CD4-positive, alpha-beta T cell treated with Interleukin-15 for 1 hour (primary cell): ENCODE measurements at regions not wholly inside any gene's neighbourhood (a gene's known extent, or its start where the extent isn't known, plus 50 kb on each side); places are given as distances from the start of the nearest gene placed in this dataset.
"Not testable (repeated sequence)": the region's sequence is repeated elsewhere in the genome, so short reads cannot be mapped to it uniquely, and the experiment has no call there.

Experiments
- DNase-seq: peaks from one replicate; pipeline ENCODE4 v3.0.0-alpha.2; 2020

DNA sequence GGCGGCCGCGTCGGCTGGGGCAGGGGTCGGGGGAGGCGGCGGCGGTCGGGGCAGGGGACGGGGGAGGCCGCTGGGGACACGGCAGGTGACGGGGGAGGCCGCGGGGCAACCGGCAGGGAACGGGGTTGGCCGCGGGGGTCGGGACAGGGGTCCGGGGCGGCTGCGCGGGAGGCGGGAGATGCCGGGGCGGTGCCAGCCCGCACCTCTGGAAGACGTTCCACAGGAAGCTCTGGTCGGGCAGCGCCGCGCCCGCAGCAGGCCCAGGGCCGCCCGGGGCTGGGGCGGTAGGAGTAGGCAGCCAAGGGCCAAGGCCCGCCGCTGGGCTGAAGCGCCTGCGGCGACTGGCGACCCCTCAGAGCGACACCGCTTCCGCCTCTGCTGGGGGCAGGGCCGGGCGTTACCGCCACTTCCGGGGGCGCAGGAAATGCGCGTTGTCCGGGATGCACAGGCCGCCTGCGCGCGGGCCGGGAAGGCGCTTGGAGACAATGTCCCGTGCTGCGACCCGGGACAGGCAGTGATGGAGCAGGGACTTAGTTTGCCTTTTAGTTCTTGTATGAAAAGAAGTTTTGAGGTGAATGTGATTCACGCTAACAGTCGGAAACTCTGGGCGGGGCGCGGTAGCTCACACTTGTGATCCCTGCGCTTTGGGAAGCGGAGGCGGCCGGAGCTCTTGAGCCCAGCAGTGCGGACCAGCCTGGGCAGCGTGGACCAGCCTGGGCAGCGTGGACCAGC is 110.0 kb upstream of the LPCAT1 start:
- peak; percentile 67 for DNase-seq

DNA sequence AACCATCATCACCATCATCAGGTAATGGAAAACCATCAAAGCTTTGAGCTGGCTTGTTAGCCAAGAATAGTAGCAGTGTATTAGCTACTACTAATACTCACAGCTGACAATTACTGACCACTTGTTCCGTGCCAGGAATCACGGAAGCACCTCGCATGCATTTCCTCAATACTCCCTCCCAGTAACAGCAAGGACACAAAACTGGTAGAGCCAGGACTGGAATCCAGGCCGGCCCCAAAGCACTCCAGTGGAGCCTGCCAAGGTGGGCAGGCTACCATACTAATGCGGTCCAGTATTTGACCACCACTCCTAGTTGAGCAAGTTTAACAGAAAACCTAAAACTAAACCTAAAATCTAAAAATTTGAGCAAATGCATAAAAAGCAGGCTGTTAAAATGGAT is 107.2 kb upstream of the LPCAT1 start:
- DNase-seq, result not testable (repeated sequence)

DNA sequence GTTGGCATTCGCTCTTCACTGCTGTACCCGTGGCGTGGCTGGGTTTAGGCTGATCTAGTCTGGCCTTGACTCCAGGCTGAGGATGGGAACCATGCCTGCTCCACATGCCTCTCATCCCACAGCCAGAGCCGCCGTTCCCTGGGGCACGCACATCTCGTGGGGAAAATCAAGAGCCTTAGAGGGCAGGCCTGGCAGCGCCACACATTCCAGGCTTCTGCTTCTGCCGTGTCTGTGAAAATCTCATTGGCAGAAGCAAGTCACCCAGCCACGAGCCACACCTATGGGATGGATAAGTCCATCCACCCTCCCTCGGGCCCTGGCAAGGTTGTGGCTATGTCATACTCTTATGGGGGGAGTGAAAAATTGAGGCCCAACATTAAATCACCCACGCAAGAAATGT is 102.6 kb upstream of the LPCAT1 start:
- DNase-seq, result not testable (repeated sequence)

DNA sequence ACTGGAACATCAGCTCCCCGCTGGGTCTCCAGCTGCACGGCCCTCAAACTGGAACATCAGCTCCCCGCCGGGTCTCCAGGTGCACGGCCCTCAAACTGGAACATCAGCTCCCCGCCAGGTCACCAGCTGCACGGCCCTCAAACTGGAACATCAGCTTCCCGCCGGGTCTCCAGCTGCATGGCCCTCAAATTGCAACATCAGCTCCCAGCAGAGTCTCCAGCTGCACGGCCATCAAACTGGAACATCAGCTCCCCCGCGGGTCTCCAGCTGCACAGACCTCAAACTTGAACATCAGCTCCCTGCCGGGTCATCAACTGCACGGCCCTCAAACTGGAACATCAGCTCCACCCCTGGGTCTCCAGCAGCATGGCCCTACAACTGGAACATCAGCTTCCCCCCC is 95.8 kb upstream of the LPCAT1 start:
- not testable (repeated sequence) for DNase-seq

DNA sequence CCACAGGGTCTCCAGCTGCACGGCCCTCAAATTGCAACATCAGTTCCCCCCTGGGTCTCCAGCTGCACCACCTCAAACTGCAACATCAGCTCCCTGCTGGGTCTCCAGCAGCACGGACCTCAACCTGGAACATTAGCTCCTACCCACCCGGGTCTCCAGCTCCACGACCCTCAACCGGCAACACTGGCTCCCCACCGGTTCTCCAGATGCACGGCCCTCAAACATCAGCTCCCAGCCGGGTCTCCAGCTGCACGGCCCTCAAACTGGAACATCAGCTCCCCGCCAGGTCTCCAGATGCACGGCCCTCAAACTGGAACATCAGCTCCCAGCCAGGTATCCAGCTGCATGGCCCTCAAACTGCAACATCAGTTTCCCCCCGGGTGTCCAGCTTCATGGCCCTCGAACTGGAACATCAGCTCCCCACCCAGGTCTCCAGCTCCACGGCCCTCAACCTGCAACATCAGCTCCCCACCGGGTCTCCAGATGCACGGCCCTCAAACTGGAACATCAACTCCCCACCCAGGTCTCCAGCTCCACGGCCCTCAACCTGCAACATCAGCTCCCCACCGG is 94.6 kb upstream of the LPCAT1 start:
- not testable (repeated sequence) for DNase-seq

DNA sequence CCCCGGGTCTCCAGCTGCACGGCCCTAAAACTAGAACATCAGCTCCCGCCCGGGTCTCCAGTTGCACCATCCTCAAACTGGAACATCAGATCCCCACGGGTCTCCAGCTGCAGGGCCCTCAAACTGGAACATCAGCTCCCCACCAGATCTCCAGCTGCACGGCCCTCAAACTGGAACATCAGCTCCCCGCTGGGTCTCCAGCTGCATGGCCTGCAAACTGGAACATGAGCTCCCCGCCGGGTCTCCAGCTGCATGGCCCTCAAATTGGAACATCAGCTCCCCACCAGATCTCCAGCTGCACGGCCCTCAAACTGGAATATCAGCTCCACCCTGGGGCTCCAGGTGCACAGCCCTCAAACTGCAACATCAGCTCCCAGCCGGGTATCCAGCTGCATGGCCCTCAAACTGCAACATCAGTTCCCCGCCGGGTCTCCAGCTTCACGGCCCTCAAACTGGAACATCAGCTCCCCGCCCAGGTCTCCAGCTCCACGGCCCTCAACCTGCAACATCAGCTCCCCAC is 93.5 kb upstream of the LPCAT1 start:
- DNase-seq, result not testable (repeated sequence)

DNA sequence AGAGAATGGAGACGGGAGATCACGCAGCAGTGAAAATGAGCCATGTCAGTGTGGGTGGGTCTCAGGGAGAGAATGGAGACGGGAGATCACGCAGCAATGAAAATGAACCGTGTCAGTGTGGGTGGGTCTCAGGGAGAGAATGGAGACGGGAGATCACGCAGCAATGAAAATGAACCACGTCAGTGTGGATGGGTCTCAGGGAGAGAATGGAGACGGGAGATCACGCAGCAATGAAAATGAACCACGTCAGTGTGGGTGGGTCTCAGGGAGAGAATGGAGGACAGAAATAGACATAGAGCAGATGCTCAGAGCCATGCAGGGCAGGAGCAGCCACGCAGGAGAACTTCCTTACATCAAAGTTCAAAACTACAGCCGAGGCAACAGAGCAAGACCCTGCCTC is 89.8 kb upstream of the LPCAT1 start:
- DNase-seq, result not testable (repeated sequence)

DNA sequence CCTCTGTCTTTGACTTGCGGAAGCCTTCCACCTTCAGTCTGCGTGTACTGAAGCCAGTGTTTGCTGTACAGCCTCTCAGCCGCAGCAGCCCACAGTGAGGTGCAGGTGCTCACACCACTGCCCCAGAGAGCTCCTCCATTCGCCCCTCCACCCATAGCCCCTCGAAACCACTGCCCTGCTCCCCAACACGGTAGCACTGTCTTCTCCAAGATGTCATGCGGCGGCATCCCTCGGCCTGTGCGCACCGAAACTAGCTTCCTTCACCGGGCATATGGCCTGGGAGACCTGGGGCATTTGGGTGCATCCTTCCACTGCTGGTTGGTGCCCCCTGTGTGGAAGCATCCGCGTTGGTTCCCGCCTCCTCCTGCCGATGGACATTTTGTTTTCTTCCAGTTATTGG is 86.8 kb upstream of the LPCAT1 start:
- DNase-seq, result not testable (repeated sequence)

DNA sequence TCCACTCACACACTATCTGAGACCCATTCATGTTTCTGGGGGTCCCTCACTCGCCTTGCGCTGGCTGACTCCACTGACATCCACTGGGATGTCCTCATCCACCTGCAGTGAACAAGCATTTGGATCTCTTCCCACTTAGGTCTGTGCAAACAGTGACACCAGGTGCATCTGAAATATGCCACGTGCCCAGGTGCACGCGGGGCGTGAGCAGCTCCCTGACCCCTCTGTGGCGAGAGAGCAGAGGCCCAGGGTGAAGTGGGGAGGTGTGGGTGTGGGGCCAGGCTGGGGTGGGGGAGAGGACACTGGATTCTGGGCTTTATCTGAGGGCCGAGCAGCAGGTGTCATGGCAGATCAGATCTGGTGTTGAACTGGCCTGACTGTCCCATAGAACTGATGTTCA is 85.4 kb upstream of the LPCAT1 start:
- DNase-seq, result not testable (repeated sequence)

DNA sequence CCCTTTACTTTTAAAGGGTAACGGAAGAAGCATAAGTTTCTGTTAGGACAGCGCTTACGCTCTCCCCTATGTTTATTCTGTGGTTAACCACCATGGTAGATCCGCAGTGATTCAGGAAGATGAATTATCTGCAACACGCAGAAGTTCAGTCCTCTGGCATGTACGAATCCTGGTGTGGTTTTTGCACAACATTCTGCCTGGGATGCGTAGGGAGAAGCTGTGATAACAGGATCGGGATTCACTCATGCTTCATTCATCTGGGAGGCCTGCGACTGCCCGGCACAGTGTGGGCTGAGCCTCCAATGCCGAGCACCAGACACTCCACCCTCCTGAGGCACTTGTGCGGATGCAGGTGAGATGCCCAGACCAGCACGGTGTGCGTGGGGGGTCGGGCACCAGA is 84.6 kb upstream of the LPCAT1 start:
- not testable (repeated sequence) for DNase-seq

DNA sequence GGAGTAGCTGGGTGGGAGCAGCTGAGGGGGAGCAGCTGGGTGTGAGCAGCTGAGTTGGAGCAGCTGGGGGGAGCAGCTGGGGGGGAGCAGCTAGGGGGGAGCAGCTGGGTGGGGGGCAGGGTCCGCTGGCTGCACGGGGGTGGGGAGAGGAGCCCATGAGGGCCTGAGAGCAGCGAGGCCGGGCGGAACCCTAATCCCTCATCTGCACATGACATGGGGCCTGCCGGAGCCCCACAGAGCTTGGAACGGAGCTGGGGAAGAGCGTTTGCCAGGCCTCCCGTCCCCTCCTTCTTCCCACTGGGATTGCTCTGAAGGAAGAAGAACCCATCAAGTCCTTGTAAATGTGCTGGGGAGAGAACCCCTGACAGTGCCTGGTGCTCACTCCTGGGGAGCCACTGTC is 83.2 kb upstream of the LPCAT1 start:
- DNase-seq, result not testable (repeated sequence)

DNA sequence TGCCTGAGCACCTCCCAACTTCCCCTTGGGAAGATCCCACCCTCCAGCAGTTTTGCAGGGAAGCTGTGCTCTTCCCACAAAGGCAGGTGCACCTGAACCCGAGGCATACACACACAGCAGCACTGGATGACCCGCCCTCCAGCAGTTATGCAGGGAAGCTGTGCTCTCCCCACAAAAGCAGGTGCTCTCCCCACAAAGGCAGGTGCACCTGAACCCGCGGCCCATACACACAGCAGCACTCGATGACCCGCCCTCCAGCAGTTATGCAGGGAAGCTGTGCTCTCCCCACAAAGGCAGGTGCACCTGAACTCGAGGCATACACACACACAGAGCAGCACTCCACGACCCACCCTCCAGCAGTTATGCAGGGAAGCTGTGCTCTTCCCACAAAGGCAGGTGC is 80.2 kb upstream of the LPCAT1 start:
- not testable (repeated sequence) for DNase-seq

DNA sequence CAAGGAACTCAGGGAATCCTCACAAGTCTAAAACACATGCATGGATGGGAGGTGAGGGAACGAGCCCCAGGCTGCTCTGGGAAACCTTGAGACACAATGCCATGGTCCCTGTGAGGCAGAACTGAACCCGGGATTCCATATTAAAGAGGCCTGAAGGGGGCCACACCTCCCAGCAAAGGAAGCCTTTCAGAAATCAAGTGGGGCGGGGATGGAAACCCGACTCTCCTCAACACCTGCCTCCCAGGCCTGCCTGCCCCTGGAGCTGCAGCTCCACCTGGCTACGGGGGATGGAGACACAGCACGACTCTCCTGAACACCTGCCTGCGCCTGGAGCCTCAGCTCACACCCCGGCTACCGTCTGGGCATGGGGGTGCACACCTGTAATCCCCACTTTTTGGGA is 77.8 kb upstream of the LPCAT1 start:
- not testable (repeated sequence) for DNase-seq

DNA sequence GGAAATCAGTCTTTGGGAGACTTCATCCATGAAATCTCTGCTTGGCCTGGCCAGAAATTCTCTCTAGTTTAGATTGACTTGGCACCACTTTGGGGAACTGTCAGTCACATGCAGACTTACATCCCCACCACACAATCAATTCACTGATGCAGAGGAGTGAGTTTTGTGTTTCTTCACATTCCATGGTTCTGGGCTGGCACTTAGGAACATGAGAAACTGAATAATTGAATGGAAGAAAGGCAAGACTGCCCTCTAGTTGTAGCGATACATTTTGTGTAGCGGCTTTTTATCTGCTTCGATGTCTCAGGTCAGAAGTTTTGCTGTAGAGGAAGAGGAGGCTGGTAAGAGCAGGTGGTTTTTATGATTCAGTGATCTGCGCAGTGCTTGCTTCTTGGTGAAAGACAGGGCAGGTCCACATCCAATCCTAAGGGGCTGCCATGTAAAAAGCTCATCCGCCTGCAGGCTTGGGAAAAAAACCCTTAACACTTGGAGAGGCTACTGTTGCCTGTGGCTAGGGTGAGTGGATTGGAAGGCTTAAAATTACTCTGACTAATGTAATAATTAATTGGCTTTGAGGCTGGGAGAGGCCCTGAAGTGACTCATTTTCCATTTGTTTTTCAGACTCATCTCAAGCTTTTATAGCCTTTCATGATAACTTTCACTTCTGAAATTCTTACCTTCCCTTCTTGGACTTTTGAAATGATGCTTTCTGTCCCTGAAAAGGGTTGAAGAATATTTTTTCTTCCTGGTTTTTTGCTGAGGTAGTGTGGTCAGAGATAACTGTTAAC is 75.4 kb upstream of the LPCAT1 start:
- not testable (repeated sequence) for DNase-seq

DNA sequence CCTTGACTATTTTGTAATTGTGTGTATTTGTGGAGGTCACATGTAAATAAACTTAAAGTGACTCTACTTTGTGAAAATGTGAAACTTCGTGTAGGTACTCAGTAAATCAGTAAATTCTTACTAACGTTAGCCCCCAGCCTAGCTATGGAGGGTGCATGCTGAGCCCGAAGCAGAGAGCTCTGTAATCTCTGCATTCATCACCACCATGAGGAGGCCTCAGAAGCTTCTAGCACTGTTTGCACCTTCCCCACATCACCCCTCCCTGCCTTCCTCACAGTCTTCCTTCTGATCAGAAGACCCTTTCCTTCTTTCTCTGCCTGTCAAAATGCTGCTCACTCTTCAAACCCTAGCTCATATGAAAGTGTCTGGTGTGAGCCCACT is 73.3 kb upstream of the LPCAT1 start:
- DNase-seq, result not testable (repeated sequence)

DNA sequence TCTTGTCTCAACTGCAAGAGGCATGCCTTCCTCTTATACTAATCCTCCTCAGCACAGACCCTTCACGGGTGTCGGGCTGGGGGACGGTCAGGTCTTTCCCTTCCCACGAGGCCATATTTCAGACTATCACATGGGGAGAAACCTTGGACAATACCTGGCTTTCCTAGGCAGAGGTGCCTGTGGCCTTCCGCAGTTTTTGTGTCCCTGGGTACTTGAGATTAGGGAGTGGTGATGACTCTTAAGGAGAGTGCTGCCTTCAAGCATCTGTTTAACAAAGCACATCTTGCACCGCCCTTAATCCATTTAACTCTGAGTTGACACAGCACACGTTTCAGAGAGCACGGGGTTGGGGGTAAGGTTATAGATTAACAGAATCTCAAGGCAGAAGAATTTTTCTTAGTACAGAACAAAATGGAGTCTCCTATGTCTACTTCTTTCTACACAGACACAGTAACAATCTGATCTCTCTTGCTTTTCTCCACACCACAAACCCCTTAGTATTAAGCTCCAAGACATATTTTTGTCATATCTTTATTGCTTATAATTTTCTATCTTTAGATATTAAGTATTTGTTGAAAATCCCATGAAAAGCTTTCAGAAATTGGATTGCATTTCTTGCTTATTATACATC is 72.8 kb upstream of the LPCAT1 start:
- DNase-seq, result not testable (repeated sequence)

DNA sequence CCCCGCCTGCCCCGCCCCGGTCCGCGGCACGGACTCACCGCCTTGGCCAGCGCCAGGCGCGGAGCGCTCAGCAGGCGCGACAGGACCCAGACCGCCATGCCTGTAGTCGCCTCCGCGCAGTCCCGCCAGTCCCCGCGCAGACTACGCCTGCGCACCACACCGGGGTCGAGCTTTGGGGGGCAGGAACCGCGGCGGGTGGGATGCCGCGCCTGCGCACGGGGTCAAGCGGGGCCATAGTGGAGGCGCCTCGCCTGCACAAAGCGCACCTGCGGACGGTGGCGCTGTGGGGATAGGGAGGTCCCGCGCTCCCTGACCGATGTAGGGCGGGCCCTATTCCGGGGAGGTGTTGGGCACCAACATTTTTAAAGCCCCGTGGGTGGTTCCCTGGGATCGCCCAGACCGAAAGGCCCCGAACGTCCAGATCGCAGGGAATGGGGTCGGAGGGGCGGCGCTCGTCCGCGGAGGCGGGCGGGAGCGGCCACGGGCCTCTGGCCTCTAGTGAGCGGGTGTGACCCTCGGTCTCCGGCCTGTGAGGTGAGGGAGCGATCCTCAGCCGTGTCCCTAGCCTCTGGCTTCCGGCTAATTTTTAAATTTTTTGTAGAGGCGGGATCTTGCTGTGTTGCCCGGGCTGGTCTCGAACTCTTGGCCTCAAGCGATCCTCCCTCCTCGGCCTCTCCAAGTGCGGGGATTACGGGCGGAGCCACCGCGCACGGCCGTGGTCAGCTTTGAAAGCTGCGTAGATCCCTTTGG is 70.8 kb upstream of the LPCAT1 start:
- peak; percentile 89 for DNase-seq

DNA sequence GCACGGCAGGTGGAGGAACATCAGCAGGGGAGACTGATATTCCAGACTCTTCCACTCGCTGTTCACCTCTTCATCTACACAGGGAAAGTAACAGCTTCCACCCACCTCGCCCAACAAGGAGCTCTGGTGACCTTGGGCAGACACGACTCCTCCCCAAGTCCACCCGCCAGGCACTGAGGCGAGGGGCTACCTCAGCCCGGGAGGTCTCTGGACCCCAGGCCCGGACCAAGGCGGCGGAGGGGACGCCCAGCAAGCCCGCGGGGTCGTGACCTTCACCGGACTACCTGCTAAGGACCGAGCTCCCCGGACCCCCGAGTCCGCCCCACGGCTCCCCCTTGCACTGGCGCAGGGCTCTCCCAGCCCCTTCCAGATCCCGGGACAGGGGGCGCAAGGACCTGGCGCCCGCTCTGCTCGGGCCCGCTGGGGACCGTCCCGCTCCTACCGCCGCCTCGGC is 70.2 kb upstream of the LPCAT1 start:
- no peak for DNase-seq

DNA sequence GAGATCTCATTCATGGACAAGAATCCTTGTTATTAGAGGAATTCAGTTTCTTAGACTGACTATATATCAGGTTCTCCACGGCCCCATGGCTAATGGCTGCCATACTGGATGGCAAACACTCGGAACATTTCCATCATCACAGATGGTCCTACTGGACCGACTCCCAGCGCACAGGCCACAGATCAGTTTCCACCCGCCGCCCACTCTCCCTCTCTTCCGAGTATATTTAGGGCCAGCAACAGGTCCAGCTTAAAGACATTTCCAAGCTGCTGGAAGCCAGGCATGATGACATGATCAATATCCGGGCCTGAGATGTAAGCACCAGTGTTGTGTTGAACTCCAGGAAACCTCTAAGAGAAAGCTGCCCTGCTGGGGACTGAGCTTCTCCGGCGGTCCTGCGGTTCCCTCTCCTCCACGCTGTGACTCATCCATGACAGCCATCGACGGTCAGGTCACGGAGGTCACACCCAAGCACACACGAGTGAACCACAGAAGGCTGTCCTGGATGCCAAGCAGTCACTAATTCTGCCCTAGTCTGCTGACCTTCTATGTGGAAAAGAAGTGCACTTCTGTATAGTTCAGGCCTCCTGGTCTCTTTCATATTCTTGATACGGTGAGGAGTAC is 64.4 kb upstream of the LPCAT1 start:
- DNase-seq, result not testable (repeated sequence)

DNA sequence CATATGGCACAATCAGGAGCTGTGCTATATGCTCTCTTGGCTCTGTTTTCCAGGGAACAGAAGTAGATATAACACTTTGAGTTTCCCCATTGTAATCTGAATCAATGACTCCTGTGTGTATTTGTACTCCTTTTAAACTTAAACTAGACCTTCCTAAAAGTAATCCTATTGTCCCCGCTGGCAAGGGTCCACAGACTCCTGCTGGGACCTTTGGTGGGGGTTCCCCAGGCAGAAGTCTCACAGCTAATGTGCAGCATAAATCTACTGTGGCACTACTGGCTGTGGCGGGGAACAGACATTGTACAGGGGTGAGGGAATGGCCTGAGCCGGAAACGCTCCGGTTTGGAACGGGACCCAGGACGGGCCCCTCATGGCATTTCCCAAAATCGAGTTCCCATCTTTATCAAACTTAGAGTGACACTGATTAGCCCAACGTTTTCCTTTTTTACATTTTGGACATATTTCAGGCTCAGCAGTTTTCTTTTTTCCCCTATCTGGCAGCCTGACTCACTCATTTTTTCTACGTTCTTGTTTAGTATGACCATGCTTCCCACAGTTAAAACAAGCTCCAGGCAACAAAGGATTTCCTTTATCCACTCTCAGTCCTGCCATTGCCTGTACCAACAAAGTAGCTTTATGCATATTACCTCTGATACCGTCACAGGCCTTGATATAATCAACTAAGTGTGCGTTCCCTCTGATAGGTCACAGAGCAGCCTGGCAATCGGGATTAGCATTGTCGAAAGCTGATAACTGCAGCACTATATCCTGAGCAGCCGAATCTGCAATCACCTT is 59.5 kb upstream of the LPCAT1 start:
- DNase-seq, result not testable (repeated sequence)

DNA sequence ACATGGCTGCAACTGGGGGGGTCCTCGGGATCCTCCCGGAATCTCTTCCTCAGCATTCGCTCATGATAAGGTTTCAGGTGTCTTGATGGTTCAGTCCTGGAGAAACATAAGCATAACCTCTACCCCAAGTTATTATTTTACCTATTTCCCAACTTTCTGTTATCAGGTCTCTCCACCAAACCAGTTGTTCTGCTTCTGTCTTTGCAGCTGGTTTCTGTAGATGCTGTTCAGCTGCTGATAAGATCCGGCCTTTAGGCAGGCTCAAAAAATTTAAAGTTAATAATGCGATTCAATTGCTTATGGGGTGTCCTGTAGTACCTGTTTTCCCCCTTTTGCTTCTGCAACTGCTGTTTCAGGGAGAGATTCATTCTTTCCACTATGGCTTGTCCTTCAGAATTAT is 55.6 kb upstream of the LPCAT1 start:
- not testable (repeated sequence) for DNase-seq
